ENCODE measurements at regions not wholly inside any gene's neighbourhood (a gene's known extent, or its start where the extent isn't known, plus 50 kb on each side); places are given as distances from the start of the nearest gene placed in this dataset.

DNA sequence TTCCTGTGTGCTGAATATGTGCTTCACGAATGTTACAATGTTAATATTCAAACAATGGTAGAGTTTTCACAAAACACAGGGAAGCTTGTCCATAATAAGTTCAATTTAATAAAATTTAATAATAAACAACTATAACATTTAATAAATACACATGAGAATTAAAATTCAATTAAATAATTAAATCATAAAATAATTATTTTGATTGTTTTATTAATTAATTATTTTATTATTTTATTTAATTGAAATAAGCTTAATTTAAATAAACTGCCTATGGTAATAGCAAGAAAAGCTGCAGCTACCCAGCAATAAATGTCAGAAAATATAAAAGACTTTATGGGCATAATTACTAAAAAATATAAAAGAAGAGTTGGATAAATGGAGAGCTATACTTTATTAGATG is 149.0 kb upstream of the NFIB start:
- H3K36me3 ChIP-seq (replicated peaks): no peaks in the 10 kb centered on the region
- DNase-seq: no peak
- TF ChIP-seq, protein P1, sequence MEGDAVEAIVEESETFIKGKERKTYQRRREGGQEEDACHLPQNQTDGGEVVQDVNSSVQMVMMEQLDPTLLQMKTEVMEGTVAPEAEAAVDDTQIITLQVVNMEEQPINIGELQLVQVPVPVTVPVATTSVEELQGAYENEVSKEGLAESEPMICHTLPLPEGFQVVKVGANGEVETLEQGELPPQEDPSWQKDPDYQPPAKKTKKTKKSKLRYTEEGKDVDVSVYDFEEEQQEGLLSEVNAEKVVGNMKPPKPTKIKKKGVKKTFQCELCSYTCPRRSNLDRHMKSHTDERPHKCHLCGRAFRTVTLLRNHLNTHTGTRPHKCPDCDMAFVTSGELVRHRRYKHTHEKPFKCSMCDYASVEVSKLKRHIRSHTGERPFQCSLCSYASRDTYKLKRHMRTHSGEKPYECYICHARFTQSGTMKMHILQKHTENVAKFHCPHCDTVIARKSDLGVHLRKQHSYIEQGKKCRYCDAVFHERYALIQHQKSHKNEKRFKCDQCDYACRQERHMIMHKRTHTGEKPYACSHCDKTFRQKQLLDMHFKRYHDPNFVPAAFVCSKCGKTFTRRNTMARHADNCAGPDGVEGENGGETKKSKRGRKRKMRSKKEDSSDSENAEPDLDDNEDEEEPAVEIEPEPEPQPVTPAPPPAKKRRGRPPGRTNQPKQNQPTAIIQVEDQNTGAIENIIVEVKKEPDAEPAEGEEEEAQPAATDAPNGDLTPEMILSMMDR (IDR thresholded peaks at IDR 0.05; ENCODE audit: low read depth, low read length, missing control alignments): no peak
- H3K4me3 ChIP-seq (ENCODE audit: low read depth, low read length): no peak overlapping the region
- in situ Hi-C loops (cut with HindIII; ENCODE audit: low pct_ligation_motif_present, low sequenced_read_pairs): no loop called here
- peaks cover 2% of the 10 kb centered on the region for H3K27me3 ChIP-seq (replicated peaks)
- no peak overlapping the region for H3K27ac ChIP-seq

DNA sequence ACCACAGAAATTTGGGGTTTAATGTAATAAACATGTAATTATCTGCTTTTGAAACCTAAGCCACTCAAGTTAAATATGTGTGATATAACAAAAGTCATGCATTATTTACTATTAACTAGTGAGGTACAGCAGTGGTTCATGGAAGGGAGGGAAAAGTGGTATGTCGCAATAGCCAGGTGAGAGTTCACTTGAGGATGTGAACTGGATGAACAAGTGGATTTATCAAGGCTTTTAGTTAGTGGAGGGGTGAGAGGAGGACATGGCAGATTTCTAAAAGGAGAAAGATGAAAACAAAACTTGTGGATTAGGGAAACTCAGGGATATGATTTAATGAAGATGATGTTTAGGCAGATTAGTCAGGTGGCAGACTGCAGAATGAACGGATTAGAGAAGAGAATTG is 141.3 kb upstream of the NFIB start:
- TF ChIP-seq, protein P1 (IDR thresholded peaks at IDR 0.05; ENCODE audit: low read depth, low read length, missing control alignments): no peak
- no peak overlapping the region for H3K4me3 ChIP-seq (ENCODE audit: low read depth, low read length)
- no peaks in the 10 kb centered on the region for H3K27me3 ChIP-seq (replicated peaks)
- DNase-seq: no peak
- no peaks in the 10 kb centered on the region for H3K36me3 ChIP-seq (replicated peaks)
- no peak overlapping the region for H3K27ac ChIP-seq
- in situ Hi-C loops (cut with HindIII; ENCODE audit: low pct_ligation_motif_present, low sequenced_read_pairs): no loop called here

DNA sequence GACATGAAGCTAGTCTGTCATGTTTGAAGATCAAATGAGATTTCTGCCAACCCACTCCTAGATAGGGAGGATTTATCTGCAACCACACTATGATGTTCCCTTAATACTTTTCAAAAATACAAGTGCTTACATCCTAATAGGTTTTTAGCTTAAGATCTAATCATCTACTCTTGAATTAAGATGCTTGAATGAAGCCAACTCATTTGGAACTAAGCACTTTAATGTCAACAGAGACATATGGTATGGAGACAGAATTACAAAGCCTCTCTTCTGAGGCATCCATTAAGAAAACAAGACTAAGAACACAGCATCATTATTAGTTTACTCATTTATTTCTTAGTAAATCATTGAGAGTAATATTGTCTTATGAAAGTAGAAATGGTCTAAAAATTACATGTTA is 139.3 kb upstream of the NFIB start:
- Histone ChIP-seq H3K4me3 (ENCODE audit: low read depth, low read length) (no peak overlapping the region), H3K27me3 (replicated peaks) (no peaks in the 10 kb centered on the region), H3K27ac (no peak overlapping the region), H3K36me3 (replicated peaks) (no peaks in the 10 kb centered on the region)
- TF ChIP-seq, protein P1 (IDR thresholded peaks at IDR 0.05; ENCODE audit: low read depth, low read length, missing control alignments): no peak
- no peak for DNase-seq
- in situ Hi-C loops (cut with HindIII; ENCODE audit: low pct_ligation_motif_present, low sequenced_read_pairs): no loop called here

DNA sequence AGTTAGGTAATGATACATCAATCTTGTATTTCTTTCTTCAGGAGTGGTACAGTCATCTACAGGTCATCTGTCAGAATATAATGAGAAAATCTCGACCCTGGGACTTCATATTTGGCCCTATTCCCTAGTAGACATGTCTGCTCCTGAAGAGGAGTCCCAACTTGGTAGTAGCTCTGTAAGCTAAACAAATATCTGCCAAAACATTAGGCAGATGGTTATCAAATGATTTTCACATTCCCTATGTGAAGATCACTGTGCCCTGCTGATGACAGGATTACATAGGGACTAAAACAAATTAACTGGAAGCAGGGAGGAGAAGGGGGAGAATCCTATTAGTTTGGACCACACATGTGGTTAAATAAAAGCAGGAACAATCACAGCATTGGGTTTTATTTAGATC is 138.6 kb upstream of the NFIB start:
- no peak overlapping the region for H3K27ac ChIP-seq
- TF ChIP-seq, protein P1 (IDR thresholded peaks at IDR 0.05; ENCODE audit: low read depth, low read length, missing control alignments): no peak
- no peak overlapping the region for H3K4me3 ChIP-seq (ENCODE audit: low read depth, low read length)
- H3K36me3 ChIP-seq (replicated peaks): no peaks in the 10 kb centered on the region
- in situ Hi-C loops (cut with HindIII; ENCODE audit: low pct_ligation_motif_present, low sequenced_read_pairs): no loop called here
- no peaks in the 10 kb centered on the region for H3K27me3 ChIP-seq (replicated peaks)
- DNase-seq: no peak

DNA sequence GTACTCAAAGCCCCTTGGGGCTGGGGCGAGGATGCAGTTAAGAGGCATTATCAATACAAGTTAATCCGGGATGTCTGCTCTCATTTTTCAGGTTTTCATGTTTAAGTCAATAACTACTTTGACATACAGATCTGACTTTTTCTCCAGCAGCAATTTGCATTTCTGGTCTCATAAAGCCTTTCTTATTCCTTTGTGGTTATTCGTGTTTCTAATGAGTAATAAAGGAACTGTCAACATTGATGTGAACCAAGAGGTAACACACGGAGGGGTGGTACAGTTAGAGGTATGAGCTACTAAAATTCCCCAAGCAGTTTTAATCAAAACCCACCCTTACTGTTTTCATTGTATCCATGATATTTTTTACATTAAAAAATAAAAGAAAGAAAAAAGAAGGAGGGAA is 138.0 kb upstream of the NFIB start:
- TF ChIP-seq, protein P1 (IDR thresholded peaks at IDR 0.05; ENCODE audit: low read depth, low read length, missing control alignments): no peak
- no peak for DNase-seq
- in situ Hi-C loops (cut with HindIII; ENCODE audit: low pct_ligation_motif_present, low sequenced_read_pairs): no loop called here
- H3K27ac ChIP-seq: no peak overlapping the region
- H3K36me3 ChIP-seq (replicated peaks): no peaks in the 10 kb centered on the region
- no peak overlapping the region for H3K4me3 ChIP-seq (ENCODE audit: low read depth, low read length)
- no peaks in the 10 kb centered on the region for H3K27me3 ChIP-seq (replicated peaks)

DNA sequence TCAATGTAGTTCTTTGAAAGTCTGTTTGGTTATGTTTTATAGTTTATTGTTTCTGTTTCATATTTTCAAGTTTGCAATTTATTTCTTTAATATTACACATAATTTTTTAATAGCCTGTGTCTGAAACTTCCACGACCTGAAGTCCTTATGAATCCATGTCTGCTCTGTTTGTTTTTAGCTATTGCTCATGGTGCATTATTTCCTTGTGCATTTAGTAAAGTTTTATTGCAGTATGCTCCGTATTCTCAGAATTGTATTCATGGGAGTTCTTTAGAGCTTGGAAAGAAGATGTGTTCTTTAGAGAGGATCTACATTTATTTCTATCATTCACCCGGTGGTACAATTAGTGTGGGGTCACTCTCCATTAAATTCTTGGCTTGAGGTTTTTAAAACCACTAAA is 133.2 kb upstream of the NFIB start:
- Histone ChIP-seq H3K27me3 (replicated peaks) (no peaks in the 10 kb centered on the region), H3K27ac (no peak overlapping the region), H3K36me3 (replicated peaks) (no peaks in the 10 kb centered on the region), H3K4me3 (ENCODE audit: low read depth, low read length) (no peak overlapping the region)
- TF ChIP-seq, protein P1 (IDR thresholded peaks at IDR 0.05; ENCODE audit: low read depth, low read length, missing control alignments): no peak
- in situ Hi-C loops (cut with HindIII; ENCODE audit: low pct_ligation_motif_present, low sequenced_read_pairs): no loop called here
- no peak for DNase-seq

Data from brain microvascular endothelial cell (primary cell).